Memory B cell (primary cell): ENCODE measurements at regions not wholly inside any gene's neighbourhood (a gene's known extent, or its start where the extent isn't known, plus 50 kb on each side); places are given as distances from the start of the nearest gene placed in this dataset.
"Not testable (repeated sequence)": the region's sequence is repeated elsewhere in the genome, so short reads cannot be mapped to it uniquely, and the experiment has no call there.

Source experiments
- ATAC-seq: fragments of 150-1000 bp; cut with Tn5 transposase; 2 replicates; pipeline ENCODE4 v1.10.0; 2021; ENCODE audit warnings: low read depth, mild to moderate bottlenecking, moderate library complexity
- DNase-seq, 2 donors: peaks; one replicate each; pipeline ENCODE4 v3.0.0; 2022; ENCODE audit warnings: low spot score in 2 of 2
- H3K27ac Mint-ChIP-seq: one replicate; pipeline ENCODE4 v1.8.0; 2022; ENCODE audit warnings: mild to moderate bottlenecking, moderate library complexity, mixed read lengths
- H3K27me3 Mint-ChIP-seq: one replicate; pipeline ENCODE4 v1.8.0; 2022; ENCODE audit warnings: mixed read lengths
- H3K36me3 Mint-ChIP-seq: one replicate; pipeline ENCODE4 v1.8.0; 2022; ENCODE audit warnings: mild to moderate bottlenecking, mixed read lengths
- H3K4me1 Mint-ChIP-seq: one replicate; pipeline ENCODE4 v1.8.0; 2022; ENCODE audit warnings: mixed read lengths
- H3K4me3 Mint-ChIP-seq: one replicate; pipeline ENCODE4 v1.8.0; 2022; ENCODE audit warnings: mild to moderate bottlenecking, moderate library complexity, mixed read lengths
- H3K9me3 Mint-ChIP-seq: one replicate; pipeline ENCODE4 v1.8.0; 2022; ENCODE audit warnings: mixed read lengths

- no peak overlapping the region for H3K27ac Mint-ChIP-seq
Measured at GRCh38 chr2:212905640-212906201, 245.7 kb downstream of the IKZF2 start.

GRCh38 chr2:212904646-212905045 is 246.8 kb downstream of the IKZF2 start:
- Mint-ChIP-seq H3K27me3 (no peaks in the 10 kb centered on the region), H3K27ac (no peak overlapping the region), H3K9me3 (peaks cover 1% of the 10 kb centered on the region), H3K36me3 (no peaks in the 10 kb centered on the region), H3K4me1 (no peaks in the 10 kb centered on the region), H3K4me3 (no peak overlapping the region)
- no peak for DNase-seq
- ATAC-seq = no peak

More at GRCh38 chr2:212905640-212906201, 245.7 kb downstream of the IKZF2 start:
- H3K4me1 Mint-ChIP-seq = no peaks in the 10 kb centered on the region
- H3K9me3 Mint-ChIP-seq = peaks cover 1% of the 10 kb centered on the region
- H3K27me3 Mint-ChIP-seq = no peaks in the 10 kb centered on the region
- ATAC-seq = no peak
- DNase-seq = no peak
- H3K36me3 Mint-ChIP-seq = no peaks in the 10 kb centered on the region
- no peak overlapping the region for H3K4me3 Mint-ChIP-seq

- no peaks in the 10 kb centered on the region for H3K9me3 Mint-ChIP-seq
- H3K4me3 Mint-ChIP-seq = no peak overlapping the region
- ATAC-seq (no peak), DNase-seq (no peak)
- no peak overlapping the region for H3K27ac Mint-ChIP-seq
- H3K36me3 Mint-ChIP-seq = no peaks in the 10 kb centered on the region
- no peaks in the 10 kb centered on the region for H3K4me1 Mint-ChIP-seq
- no peaks in the 10 kb centered on the region for H3K27me3 Mint-ChIP-seq
Measured at GRCh38 chr2:212903413-212903812, 248.0 kb downstream of the IKZF2 start.

GRCh38 chr2:212902421-212902820 is 249.0 kb downstream of the IKZF2 start:
- no peak overlapping the region for H3K4me3 Mint-ChIP-seq
- no peaks in the 10 kb centered on the region for H3K36me3 Mint-ChIP-seq
- no peaks in the 10 kb centered on the region for H3K4me1 Mint-ChIP-seq
- H3K27ac Mint-ChIP-seq = no peak overlapping the region
- DNase-seq (no peak), ATAC-seq (no peak)
- no peaks in the 10 kb centered on the region for H3K27me3 Mint-ChIP-seq
- H3K9me3 Mint-ChIP-seq = no peaks in the 10 kb centered on the region

GRCh38 chr2:212901604-212902275 is 249.7 kb downstream of the IKZF2 start:
- Mint-ChIP-seq H3K4me1 (no peaks in the 10 kb centered on the region), H3K9me3 (no peaks in the 10 kb centered on the region), H3K36me3 (no peaks in the 10 kb centered on the region), H3K4me3 (no peak overlapping the region), H3K27ac (no peak overlapping the region), H3K27me3 (peaks cover 1% of the 10 kb centered on the region)
- ATAC-seq (no peak), DNase-seq (no peak)

GRCh38 chr2:212900715-212901114 is 250.7 kb downstream of the IKZF2 start:
- H3K9me3 Mint-ChIP-seq = no peaks in the 10 kb centered on the region
- H3K4me3 Mint-ChIP-seq = no peak overlapping the region
- no peaks in the 10 kb centered on the region for H3K4me1 Mint-ChIP-seq
- ATAC-seq = no peak
- DNase-seq = no peak
- H3K27me3 Mint-ChIP-seq = peaks cover 1% of the 10 kb centered on the region
- no peaks in the 10 kb centered on the region for H3K36me3 Mint-ChIP-seq
- H3K27ac Mint-ChIP-seq = no peak overlapping the region

GRCh38 chr2:212898011-212898410 is 253.4 kb downstream of the IKZF2 start:
- Mint-ChIP-seq H3K36me3 (no peaks in the 10 kb centered on the region), H3K4me3 (no peak overlapping the region), H3K9me3 (no peaks in the 10 kb centered on the region), H3K4me1 (no peaks in the 10 kb centered on the region), H3K27me3 (peaks cover 1% of the 10 kb centered on the region), H3K27ac (no peak overlapping the region)
- ATAC-seq (no peak), DNase-seq (no peak)

GRCh38 chr2:212897296-212897695 is 254.1 kb downstream of the IKZF2 start:
- peaks cover under 1% of the 10 kb centered on the region for H3K4me1 Mint-ChIP-seq
- peaks cover 1% of the 10 kb centered on the region for H3K27me3 Mint-ChIP-seq
- H3K27ac Mint-ChIP-seq = no peak overlapping the region
- H3K36me3 Mint-ChIP-seq = no peaks in the 10 kb centered on the region
- H3K9me3 Mint-ChIP-seq = no peaks in the 10 kb centered on the region
- ATAC-seq (no peak), DNase-seq (no peak)
- no peak overlapping the region for H3K4me3 Mint-ChIP-seq

- H3K27ac Mint-ChIP-seq = no peak overlapping the region
- ATAC-seq (no peak), DNase-seq (no peak)
- H3K9me3 Mint-ChIP-seq = no peaks in the 10 kb centered on the region
- no peak overlapping the region for H3K4me3 Mint-ChIP-seq
- no peaks in the 10 kb centered on the region for H3K36me3 Mint-ChIP-seq
- peaks cover 1% of the 10 kb centered on the region for H3K27me3 Mint-ChIP-seq
- H3K4me1 Mint-ChIP-seq = peaks cover 4% of the 10 kb centered on the region
Measured at GRCh38 chr2:212894026-212894425, 257.4 kb downstream of the IKZF2 start.

GRCh38 chr2:212893216-212893615 is 258.2 kb downstream of the IKZF2 start:
- Mint-ChIP-seq H3K4me3 (no peak overlapping the region), H3K27me3 (peaks cover 1% of the 10 kb centered on the region), H3K27ac (no peak overlapping the region), H3K4me1 (peaks cover 4% of the 10 kb centered on the region), H3K9me3 (no peaks in the 10 kb centered on the region), H3K36me3 (no peaks in the 10 kb centered on the region)
- no peak for DNase-seq
- no peak for ATAC-seq

GRCh38 chr2:212892193-212892592 is 259.2 kb downstream of the IKZF2 start:
- peaks cover 1% of the 10 kb centered on the region for H3K27me3 Mint-ChIP-seq
- H3K27ac Mint-ChIP-seq = no peak overlapping the region
- no peak for ATAC-seq
- DNase-seq = no peak
- no peak overlapping the region for H3K4me3 Mint-ChIP-seq
- H3K4me1 Mint-ChIP-seq = peaks cover 4% of the 10 kb centered on the region
- no peaks in the 10 kb centered on the region for H3K9me3 Mint-ChIP-seq
- no peaks in the 10 kb centered on the region for H3K36me3 Mint-ChIP-seq

GRCh38 chr2:212891580-212891979 is 259.8 kb downstream of the IKZF2 start:
- Mint-ChIP-seq H3K27ac (no peak overlapping the region), H3K4me1 (peaks cover 4% of the 10 kb centered on the region), H3K27me3 (no peaks in the 10 kb centered on the region), H3K4me3 (no peak overlapping the region), H3K9me3 (no peaks in the 10 kb centered on the region), H3K36me3 (no peaks in the 10 kb centered on the region)
- DNase-seq (no peak), ATAC-seq (no peak)

GRCh38 chr2:212882626-212883025 is 268.8 kb downstream of the IKZF2 start:
- no peak for DNase-seq
- Mint-ChIP-seq H3K4me3 (no peak overlapping the region), H3K27ac (no peak overlapping the region), H3K4me1 (peaks cover 3% of the 10 kb centered on the region), H3K36me3 (no peaks in the 10 kb centered on the region), H3K27me3 (no peaks in the 10 kb centered on the region), H3K9me3 (peaks cover 16% of the 10 kb centered on the region)
- no peak for ATAC-seq

GRCh38 chr2:212876556-212876955 is 274.9 kb downstream of the IKZF2 start:
- not testable (repeated sequence) for DNase-seq, H3K36me3 Mint-ChIP-seq, H3K9me3 Mint-ChIP-seq, H3K4me1 Mint-ChIP-seq, H3K4me3 Mint-ChIP-seq, H3K27ac Mint-ChIP-seq, H3K27me3 Mint-ChIP-seq, ATAC-seq

GRCh38 chr2:212875950-212876349 is 275.5 kb downstream of the IKZF2 start:
- H3K27ac Mint-ChIP-seq, H3K36me3 Mint-ChIP-seq, DNase-seq, H3K4me3 Mint-ChIP-seq, H3K9me3 Mint-ChIP-seq, ATAC-seq, H3K27me3 Mint-ChIP-seq, H3K4me1 Mint-ChIP-seq: not testable (repeated sequence)
